HG03565 (cell line): ENCODE measurements at regions not wholly inside any gene's neighbourhood (a gene's known extent, or its start where the extent isn't known, plus 50 kb on each side); places are given as distances from the start of the nearest gene placed in this dataset.

Source experiments
- ATAC-seq: cut with Tn5 transposase; IDR thresholded peaks from one replicate; pipeline ENCODE4 v1.9.1; 2021; ENCODE audit warnings: mild to moderate bottlenecking, moderate library complexity; ENCODE audit not compliant: unreplicated experiment

GRCh38 chr2:217482056-217482710, 520.6 kb downstream of the TNS1 start:
- ATAC-seq, result no peak

GRCh38 chr2:217481577-217481976, 521.2 kb downstream of the TNS1 start:
- no peak for ATAC-seq

GRCh38 chr2:217479566-217479965, 523.2 kb downstream of the TNS1 start:
- ATAC-seq, result no peak

GRCh38 chr2:217478831-217479455, 523.9 kb downstream of the TNS1 start:
- no peak for ATAC-seq

- no peak for ATAC-seq
These were observed 525.2 kb downstream of the TNS1 start for GRCh38 chr2:217477583-217477982.

- no peak for ATAC-seq
These were observed 527.0 kb downstream of the TNS1 start for GRCh38 chr2:217475791-217476190.

GRCh38 chr2:217475101-217475500, 527.7 kb downstream of the TNS1 start:
- no peak for ATAC-seq

- ATAC-seq, result no peak
These were observed 531.5 kb downstream of the TNS1 start for GRCh38 chr2:217471319-217471718.

- ATAC-seq, result no peak
These were observed 533.5 kb downstream of the TNS1 start for GRCh38 chr2:217469203-217469810.

- ATAC-seq, result no peak
These were observed 534.6 kb downstream of the TNS1 start for GRCh38 chr2:217468042-217468830.

- ATAC-seq, result no peak
These were observed 535.5 kb downstream of the TNS1 start for GRCh38 chr2:217467331-217467730.

- no peak for ATAC-seq
These were observed 536.0 kb downstream of the TNS1 start for GRCh38 chr2:217466805-217467204.

- ATAC-seq, result no peak
These were observed 536.7 kb downstream of the TNS1 start for GRCh38 chr2:217466104-217466503.

- ATAC-seq, result no peak
These were observed 537.7 kb downstream of the TNS1 start for GRCh38 chr2:217465100-217465499.

- no peak for ATAC-seq
These were observed 539.3 kb downstream of the TNS1 start for GRCh38 chr2:217463402-217464075.

- ATAC-seq, result no peak
These were observed 540.7 kb downstream of the TNS1 start for GRCh38 chr2:217462121-217462520.

- ATAC-seq, result no peak
These were observed 541.1 kb downstream of the TNS1 start for GRCh38 chr2:217461674-217462073.

GRCh38 chr2:217459680-217460405, 543.0 kb downstream of the TNS1 start:
- no peak for ATAC-seq

GRCh38 chr2:217459016-217459415, 543.8 kb downstream of the TNS1 start:
- no peak for ATAC-seq

- no peak for ATAC-seq
These were observed 546.8 kb downstream of the TNS1 start for GRCh38 chr2:217456016-217456415.
